ENCODE measurements at regions not wholly inside any gene's neighbourhood (a gene's known extent, or its start where the extent isn't known, plus 50 kb on each side); places are given as distances from the start of the nearest gene placed in this dataset.
A peak's percentile ranks its signal among the peaks of the same experiment; 100 is the strongest.
"Not testable (repeated sequence)": the region's sequence is repeated elsewhere in the genome, so short reads cannot be mapped to it uniquely, and the experiment has no call there.

- DNase-seq (ENCODE audit: insufficient read length, low spot score) = no peak
- TF ChIP-seq SPI1 (IDR thresholded peaks at IDR 0.05; ENCODE audit: low read depth, low read length) (peak; percentile 95), TAF1 (IDR thresholded peaks at IDR 0.05; ENCODE audit: low read depth, low read length) (no peak)
- no peak for FAIRE-seq
These were observed 292.7 kb upstream of the PROK2 start for GRCh38 chr3:72077473-72078259.

- not testable (repeated sequence) for DNase-seq (ENCODE audit: insufficient read length, low spot score); FAIRE-seq
These were observed 290.9 kb upstream of the PROK2 start for GRCh38 chr3:72075848-72076247.

- TF ChIP-seq SPI1 (IDR thresholded peaks at IDR 0.05; ENCODE audit: low read depth, low read length) = no peak
- no peak for TF ChIP-seq TAF1 (IDR thresholded peaks at IDR 0.05; ENCODE audit: low read depth, low read length)
- TF ChIP-seq POU2F2 (IDR thresholded peaks at IDR 0.05; ENCODE audit: low read depth, low read length) = no peak
- no peak for TF ChIP-seq POLR2AphosphoS5 (IDR thresholded peaks at IDR 0.05; ENCODE audit: low read depth, low read length)
- no peak for TF ChIP-seq PAX5 (IDR thresholded peaks at IDR 0.05; ENCODE audit: insufficient read depth, low read length, severe bottlenecking)
- TF ChIP-seq POLR2A (IDR thresholded peaks at IDR 0.05; ENCODE audit: low read depth, low read length) = no peak
- FAIRE-seq (no peak), DNase-seq (ENCODE audit: insufficient read length, low spot score) (no peak)
These were observed 286.7 kb upstream of the PROK2 start for GRCh38 chr3:72071624-72072023.

- TF ChIP-seq TAF1 (IDR thresholded peaks at IDR 0.05; ENCODE audit: low read depth, low read length) (no peak), POU2F2 (IDR thresholded peaks at IDR 0.05; ENCODE audit: low read depth, low read length) (no peak), SPI1 (IDR thresholded peaks at IDR 0.05; ENCODE audit: low read depth, low read length) (no peak), POLR2A (IDR thresholded peaks at IDR 0.05; ENCODE audit: low read depth, low read length) (no peak), POLR2AphosphoS5 (IDR thresholded peaks at IDR 0.05; ENCODE audit: low read depth, low read length) (no peak), PAX5 (IDR thresholded peaks at IDR 0.05; ENCODE audit: insufficient read depth, low read length, severe bottlenecking) (no peak)
- FAIRE-seq (no peak), DNase-seq (ENCODE audit: insufficient read length, low spot score) (no peak)
These were observed 285.1 kb upstream of the PROK2 start for GRCh38 chr3:72070005-72070404.

GRCh38 chr3:72069543-72069942, 284.6 kb upstream of the PROK2 start:
- DNase-seq (ENCODE audit: insufficient read length, low spot score) (no peak), FAIRE-seq (no peak)
- TF ChIP-seq TAF1 (IDR thresholded peaks at IDR 0.05; ENCODE audit: low read depth, low read length) = no peak
- no peak for TF ChIP-seq POLR2A (IDR thresholded peaks at IDR 0.05; ENCODE audit: low read depth, low read length)
- TF ChIP-seq SPI1 (IDR thresholded peaks at IDR 0.05; ENCODE audit: low read depth, low read length) = no peak
- no peak for TF ChIP-seq PAX5 (IDR thresholded peaks at IDR 0.05; ENCODE audit: insufficient read depth, low read length, severe bottlenecking)
- no peak for TF ChIP-seq POU2F2 (IDR thresholded peaks at IDR 0.05; ENCODE audit: low read depth, low read length)
- TF ChIP-seq POLR2AphosphoS5 (IDR thresholded peaks at IDR 0.05; ENCODE audit: low read depth, low read length) = no peak

GRCh38 chr3:72068621-72069020, 283.7 kb upstream of the PROK2 start:
- TF ChIP-seq TAF1 (IDR thresholded peaks at IDR 0.05; ENCODE audit: low read depth, low read length) (no peak), POLR2A (IDR thresholded peaks at IDR 0.05; ENCODE audit: low read depth, low read length) (no peak), SPI1 (IDR thresholded peaks at IDR 0.05; ENCODE audit: low read depth, low read length) (no peak), POU2F2 (IDR thresholded peaks at IDR 0.05; ENCODE audit: low read depth, low read length) (no peak), POLR2AphosphoS5 (IDR thresholded peaks at IDR 0.05; ENCODE audit: low read depth, low read length) (no peak), PAX5 (IDR thresholded peaks at IDR 0.05; ENCODE audit: insufficient read depth, low read length, severe bottlenecking) (no peak)
- DNase-seq (ENCODE audit: insufficient read length, low spot score) (no peak), FAIRE-seq (no peak)

GRCh38 chr3:72067721-72068120, 282.8 kb upstream of the PROK2 start:
- no peak for DNase-seq (ENCODE audit: insufficient read length, low spot score)
- no peak for FAIRE-seq
- TF ChIP-seq TAF1 (IDR thresholded peaks at IDR 0.05; ENCODE audit: low read depth, low read length) (no peak), PAX5 (IDR thresholded peaks at IDR 0.05; ENCODE audit: insufficient read depth, low read length, severe bottlenecking) (no peak), POLR2A (IDR thresholded peaks at IDR 0.05; ENCODE audit: low read depth, low read length) (no peak), POU2F2 (IDR thresholded peaks at IDR 0.05; ENCODE audit: low read depth, low read length) (no peak), POLR2AphosphoS5 (IDR thresholded peaks at IDR 0.05; ENCODE audit: low read depth, low read length) (no peak), SPI1 (IDR thresholded peaks at IDR 0.05; ENCODE audit: low read depth, low read length) (no peak)

GRCh38 chr3:72065872-72066641, 281.1 kb upstream of the PROK2 start:
- FAIRE-seq (peak; percentile 28), DNase-seq (ENCODE audit: insufficient read length, low spot score) (no peak)
- TF ChIP-seq TAF1 (IDR thresholded peaks at IDR 0.05; ENCODE audit: low read depth, low read length) (no peak), POU2F2 (IDR thresholded peaks at IDR 0.05; ENCODE audit: low read depth, low read length) (no peak), PAX5 (IDR thresholded peaks at IDR 0.05; ENCODE audit: insufficient read depth, low read length, severe bottlenecking) (no peak), SPI1 (IDR thresholded peaks at IDR 0.05; ENCODE audit: low read depth, low read length) (no peak), POLR2AphosphoS5 (IDR thresholded peaks at IDR 0.05; ENCODE audit: low read depth, low read length) (no peak), POLR2A (IDR thresholded peaks at IDR 0.05; ENCODE audit: low read depth, low read length) (no peak)

GRCh38 chr3:72065236-72065635, 280.3 kb upstream of the PROK2 start:
- DNase-seq (ENCODE audit: insufficient read length, low spot score) (no peak), FAIRE-seq (no peak)
- no peak for TF ChIP-seq PAX5 (IDR thresholded peaks at IDR 0.05; ENCODE audit: insufficient read depth, low read length, severe bottlenecking)

GRCh38 chr3:72064727-72065126, 279.8 kb upstream of the PROK2 start:
- not testable (repeated sequence) for FAIRE-seq; DNase-seq (ENCODE audit: insufficient read length, low spot score)

Measured in GM12891 (cell line).